Dedifferentiated amniotic fluid mesenchymal stem cell (primary cell): ENCODE measurements at regions not wholly inside any gene's neighbourhood (a gene's known extent, or its start where the extent isn't known, plus 50 kb on each side); places are given as distances from the start of the nearest gene placed in this dataset.

Source experiments
- DNase-seq: peaks from one replicate; pipeline ENCODE4 v3.0.0-alpha.2; 2016; ENCODE audit errors: extremely low spot score

GRCh38 chr1:51025374-51025773, 55.3 kb downstream of the CDKN2C start:
- DNase-seq, result no peak

DNA sequence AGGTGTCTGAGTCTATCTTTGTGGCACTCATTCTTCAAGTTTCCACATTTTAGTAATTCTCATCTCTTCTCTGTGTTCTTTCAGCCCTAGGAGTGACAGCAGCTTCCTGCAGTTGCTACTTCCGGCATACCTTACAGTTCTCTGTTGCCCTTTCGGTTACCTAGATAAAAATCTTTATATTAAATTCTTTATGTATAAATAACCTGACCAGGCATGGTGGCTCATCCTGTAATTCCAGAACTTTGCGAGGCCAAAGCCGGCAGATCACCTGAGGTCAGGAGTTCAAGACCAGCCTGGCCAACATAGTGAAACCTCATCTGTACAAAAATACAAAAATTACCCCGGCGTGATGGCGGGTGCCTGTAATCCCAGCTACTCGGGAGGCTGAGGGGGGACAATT, 62.9 kb downstream of the CDKN2C start:
- DNase-seq, result no peak

DNA sequence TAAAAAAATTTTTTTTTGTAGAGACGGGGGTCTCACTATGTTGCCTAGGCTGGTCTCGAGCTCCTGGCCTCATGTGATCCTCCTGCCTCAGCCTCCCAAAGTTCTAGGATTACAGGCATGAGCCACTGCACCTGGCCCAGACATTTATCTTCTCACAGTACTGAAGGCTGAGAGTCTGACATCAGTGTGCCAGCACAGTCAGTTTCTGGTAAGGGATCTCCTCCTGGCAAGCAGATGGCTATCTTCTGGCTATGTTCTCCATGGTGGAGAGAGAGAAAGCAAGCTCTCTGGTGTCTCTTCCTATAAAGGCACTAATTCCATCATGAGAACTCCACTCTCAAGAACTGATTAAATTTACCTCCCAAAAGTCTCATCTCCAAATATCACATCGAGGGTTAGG, 57.8 kb upstream of the C1orf185 start:
- no peak for DNase-seq

GRCh38 chr1:51044834-51045233, 57.2 kb upstream of the C1orf185 start:
- peak; percentile 24 for DNase-seq

- no peak for DNase-seq
Observed at GRCh38 chr1:51048021-51048420, 54.0 kb upstream of the C1orf185 start.

DNA sequence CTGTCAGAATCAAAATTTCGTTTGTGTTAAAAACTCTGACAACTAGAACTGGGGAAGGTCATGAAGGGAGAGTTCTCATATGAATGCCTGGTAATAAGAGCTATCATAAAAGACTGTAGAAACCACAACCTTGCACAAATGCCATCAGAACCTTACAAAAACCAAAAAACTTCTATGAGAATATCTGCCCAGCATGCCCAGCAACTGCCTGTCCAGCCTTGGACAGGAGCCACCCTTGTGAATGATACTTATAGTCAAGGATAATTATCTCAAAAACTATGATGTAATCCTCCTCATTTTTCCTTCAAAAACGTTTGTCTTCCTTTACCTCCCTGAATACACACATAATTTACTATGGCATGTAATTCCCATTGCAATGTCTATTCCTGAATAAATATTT, 53.4 kb upstream of the C1orf185 start:
- DNase-seq, result no peak
